ENCODE measurements at regions not wholly inside any gene's neighbourhood (a gene's known extent, or its start where the extent isn't known, plus 50 kb on each side); places are given as distances from the start of the nearest gene placed in this dataset.

- TF ChIP-seq CTCF (IDR thresholded peaks at IDR 0.05; ENCODE audit: low read depth, low read length) (no peak), POLR2A (IDR thresholded peaks at IDR 0.05; ENCODE audit: extremely low read depth, insufficient read length) (no peak)
Measured at GRCh38 chr22:22042599-22043295, 60.2 kb upstream of the TOP3B start.
